ENCODE measurements at regions not wholly inside any gene's neighbourhood (a gene's known extent, or its start where the extent isn't known, plus 50 kb on each side); places are given as distances from the start of the nearest gene placed in this dataset.
"Not testable (repeated sequence)": the region's sequence is repeated elsewhere in the genome, so short reads cannot be mapped to it uniquely, and the experiment has no call there.

DNA sequence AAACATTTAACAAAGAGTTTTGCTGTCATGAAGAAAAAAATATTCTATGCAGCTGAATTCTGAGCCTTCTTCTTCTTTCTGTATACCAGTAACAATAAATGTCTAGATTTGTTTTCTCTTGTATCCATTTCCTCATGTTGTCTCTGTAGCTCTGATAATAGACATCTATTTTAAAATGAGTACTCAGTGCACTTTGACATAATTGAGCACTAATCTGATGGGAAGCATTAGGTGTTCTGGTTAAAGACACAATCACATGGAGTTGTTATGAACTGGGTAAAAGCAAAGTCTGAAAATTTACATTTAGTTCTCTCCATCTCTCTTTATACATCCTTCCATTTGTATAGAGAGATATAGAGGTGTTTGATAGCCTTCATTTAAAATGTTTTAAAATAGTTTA, 230.0 kb downstream of the BCHE start:
- H3K4me1 ChIP-seq, result no peaks in the 10 kb centered on the region

DNA sequence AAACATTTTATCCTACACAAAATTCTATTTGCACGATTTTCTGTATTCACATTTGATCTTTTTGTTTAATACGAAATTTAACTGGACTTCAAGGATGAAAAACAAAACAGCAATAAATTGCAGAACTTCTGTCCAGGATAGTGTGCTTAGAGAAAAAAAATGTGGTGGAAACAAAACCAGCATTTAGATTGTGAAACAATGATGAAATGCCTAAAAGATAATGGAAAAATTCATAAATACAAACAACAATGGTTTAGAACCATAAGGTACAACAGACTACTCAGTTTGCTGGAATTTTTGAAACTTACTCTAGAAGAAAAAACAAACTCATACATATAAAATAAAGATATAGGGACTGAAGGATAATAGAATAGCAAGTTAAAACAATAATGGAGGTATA, 234.0 kb downstream of the BCHE start:
- Histone ChIP-seq H3K9me3 (replicated peaks in 1 of 11) (no peaks in the 10 kb centered on the region), H3K27ac (no peak overlapping the region), H3K4me3 (no peak overlapping the region), H3K4me2 (no peak overlapping the region), H3K27me3 (no peaks in the 10 kb centered on the region), H3K4me1 (no peaks in the 10 kb centered on the region), H4K20me1 (no peaks in the 10 kb centered on the region), H3K9ac (no peak overlapping the region), H3K36me3 (no peaks in the 10 kb centered on the region)
- TF ChIP-seq Cebpa-rat (IDR thresholded peaks at IDR 0.05), result no peak

More for the DNA sequence above, 230.0 kb downstream of the BCHE start:
- Histone ChIP-seq H3K4me3 (no peak overlapping the region), H3K4me2 (no peak overlapping the region), H3K9me3 (replicated peaks in 1 of 11) (no peaks in the 10 kb centered on the region), H3K27ac (no peak overlapping the region), H4K20me1 (no peaks in the 10 kb centered on the region), H3K36me3 (no peaks in the 10 kb centered on the region), H3K9ac (no peak overlapping the region), H3K27me3 (no peaks in the 10 kb centered on the region)
- TF ChIP-seq Cebpa-rat (IDR thresholded peaks at IDR 0.05), result no peak

DNA sequence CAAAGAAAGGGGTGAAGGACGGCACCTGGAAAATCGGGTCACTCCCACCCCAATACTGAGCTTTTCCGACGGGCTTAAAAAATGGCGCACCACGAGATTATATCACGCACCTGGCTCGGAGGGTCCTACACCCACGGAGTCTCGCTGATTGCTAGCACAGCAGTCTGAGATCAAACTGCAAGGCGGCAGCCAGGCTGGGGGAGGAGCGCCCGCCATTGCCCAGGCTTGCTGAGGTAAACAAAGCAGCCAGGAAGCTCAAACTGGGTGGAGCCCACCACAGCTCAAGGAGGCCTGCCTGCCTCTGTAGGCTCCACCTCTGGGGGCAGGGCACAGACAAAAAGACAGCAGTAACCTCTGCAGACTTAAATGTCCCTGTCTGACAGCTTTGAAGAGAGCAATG, 264.7 kb downstream of the BCHE start:
- not testable (repeated sequence) for H3K4me1 ChIP-seq; H3K4me3 ChIP-seq; H4K20me1 ChIP-seq; H3K36me3 ChIP-seq; H3K27me3 ChIP-seq; H3K4me2 ChIP-seq; H3K9ac ChIP-seq; H3K9me3 ChIP-seq (replicated peaks in 1 of 11); H3K27ac ChIP-seq

DNA sequence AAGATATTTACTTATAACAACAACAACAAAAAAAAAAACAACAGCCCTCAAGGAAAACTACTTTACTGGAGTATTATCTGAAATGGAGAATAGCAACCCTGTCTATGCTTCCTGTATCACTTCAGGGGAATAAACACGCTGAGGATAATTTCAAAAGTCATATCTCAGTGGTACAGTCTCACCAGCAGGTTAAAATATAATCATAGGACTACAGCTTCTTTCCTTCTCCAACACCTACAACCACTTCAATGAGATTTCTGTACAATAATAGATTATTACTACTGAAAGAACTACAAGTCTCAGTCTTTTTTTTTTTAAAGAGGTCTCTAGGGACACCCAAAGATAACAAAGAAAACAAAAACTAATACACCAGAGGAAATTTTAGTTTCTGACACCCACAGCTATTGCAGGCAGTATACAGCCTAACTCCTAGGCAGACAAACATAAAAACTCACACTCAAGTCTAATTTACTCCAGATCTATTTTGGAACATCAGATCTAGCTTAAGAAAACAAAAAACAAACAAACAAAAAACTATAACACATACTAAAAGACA, 268.2 kb downstream of the BCHE start:
- no peak for TF ChIP-seq Cebpa-rat (IDR thresholded peaks at IDR 0.05)
- Histone ChIP-seq H3K9me3 (replicated peaks in 1 of 11) (no peaks in the 10 kb centered on the region), H3K27ac (no peak overlapping the region), H3K27me3 (no peaks in the 10 kb centered on the region), H3K4me3 (no peak overlapping the region), H3K4me1 (no peaks in the 10 kb centered on the region), H3K4me2 (no peak overlapping the region), H3K36me3 (no peaks in the 10 kb centered on the region), H4K20me1 (no peaks in the 10 kb centered on the region), H3K9ac (no peak overlapping the region)

DNA sequence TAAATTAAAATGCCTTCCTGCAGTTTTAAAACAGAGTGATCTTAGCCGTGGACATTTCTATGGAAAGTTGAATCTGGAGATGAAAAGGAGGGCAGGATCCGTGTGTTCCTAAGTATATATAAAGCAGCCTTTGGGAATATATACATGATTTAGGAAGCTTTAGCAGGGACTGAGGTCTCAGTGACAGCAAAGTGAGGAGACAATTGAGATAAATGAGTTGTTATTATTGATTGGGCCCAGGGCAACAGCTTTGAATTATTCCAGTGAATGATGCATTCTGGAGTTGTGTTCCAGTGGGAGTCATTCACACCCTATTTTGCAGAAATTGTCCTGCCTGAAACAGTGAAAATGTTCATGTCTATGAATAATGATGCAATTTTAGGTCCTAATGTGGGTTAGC, 281.4 kb downstream of the BCHE start:
- Histone ChIP-seq H3K9me3 (replicated peaks in 1 of 11) (no peaks in the 10 kb centered on the region), H3K27ac (no peak overlapping the region), H3K36me3 (no peaks in the 10 kb centered on the region), H3K4me3 (no peak overlapping the region), H3K9ac (no peak overlapping the region), H3K27me3 (no peaks in the 10 kb centered on the region), H3K4me2 (no peak overlapping the region), H4K20me1 (no peaks in the 10 kb centered on the region), H3K4me1 (no peaks in the 10 kb centered on the region)
- TF ChIP-seq Cebpa-rat (IDR thresholded peaks at IDR 0.05), result no peak

DNA sequence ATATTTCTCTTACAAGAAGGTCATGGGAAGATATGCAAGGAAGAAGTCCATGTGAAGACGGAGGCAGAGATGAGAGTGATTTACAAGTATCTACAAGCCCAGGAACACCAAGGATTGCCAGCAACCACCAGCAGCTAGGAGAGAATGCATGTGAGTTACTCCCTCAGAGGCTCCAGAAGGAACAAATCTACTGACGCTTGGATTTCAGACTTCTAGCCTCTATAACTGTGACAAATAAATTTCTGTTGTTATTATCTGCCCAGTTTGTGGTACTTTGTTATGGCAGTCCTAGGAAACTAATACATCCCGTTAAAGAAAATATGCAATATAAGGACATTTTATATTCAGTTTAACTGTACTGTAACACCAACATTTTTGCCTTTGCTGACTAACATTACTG, 283.9 kb downstream of the BCHE start:
- TF ChIP-seq Cebpa-rat (IDR thresholded peaks at IDR 0.05), result no peak
- Histone ChIP-seq H3K4me3 (no peak overlapping the region), H4K20me1 (no peaks in the 10 kb centered on the region), H3K9me3 (replicated peaks in 1 of 11) (no peaks in the 10 kb centered on the region), H3K27ac (no peak overlapping the region), H3K4me1 (no peaks in the 10 kb centered on the region), H3K4me2 (no peak overlapping the region), H3K9ac (no peak overlapping the region), H3K36me3 (no peaks in the 10 kb centered on the region), H3K27me3 (no peaks in the 10 kb centered on the region)

DNA sequence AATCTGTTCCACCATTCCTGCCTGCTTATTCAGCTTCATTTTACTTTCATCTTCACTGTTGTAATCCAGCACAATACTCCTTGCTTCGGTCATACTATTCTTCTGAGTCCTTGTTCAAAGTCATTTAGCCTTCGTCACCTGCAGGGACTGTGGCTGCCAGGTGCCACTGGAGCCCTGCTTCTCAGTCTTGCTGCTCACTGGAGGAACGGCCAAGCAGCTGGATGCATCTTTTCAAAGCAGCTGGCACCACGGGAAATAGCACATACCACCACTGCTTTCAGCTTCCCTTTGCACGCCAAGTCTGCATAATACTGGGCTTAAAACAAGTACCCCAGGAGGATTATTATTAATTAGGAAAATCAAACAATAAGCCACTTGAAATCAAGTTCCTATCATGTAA, 287.6 kb downstream of the BCHE start:
- Histone ChIP-seq H3K9ac (no peak overlapping the region), H3K9me3 (replicated peaks in 1 of 11) (no peaks in the 10 kb centered on the region), H4K20me1 (no peaks in the 10 kb centered on the region), H3K4me2 (no peak overlapping the region), H3K27me3 (no peaks in the 10 kb centered on the region), H3K4me3 (no peak overlapping the region), H3K4me1 (no peaks in the 10 kb centered on the region), H3K27ac (no peak overlapping the region), H3K36me3 (no peaks in the 10 kb centered on the region)
- no peak for TF ChIP-seq Cebpa-rat (IDR thresholded peaks at IDR 0.05)

DNA sequence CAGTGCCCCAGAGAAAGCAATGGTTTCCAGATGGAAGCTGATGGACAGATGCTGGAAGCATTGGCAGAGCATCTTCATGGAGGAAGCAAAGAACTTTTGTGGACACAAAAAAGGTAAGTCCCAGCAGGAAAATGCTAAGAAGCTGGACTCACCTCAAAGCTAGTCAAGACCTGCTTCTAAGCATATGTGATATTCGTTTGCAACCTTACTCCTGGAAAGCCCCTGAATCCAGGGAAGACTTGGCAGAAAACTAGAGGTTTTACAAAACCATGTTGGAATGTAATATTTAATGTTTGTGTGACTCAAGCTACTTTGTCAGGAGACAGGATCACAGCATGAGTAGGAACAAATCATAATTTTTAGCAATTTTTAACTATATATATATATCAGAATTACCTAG, 288.2 kb downstream of the BCHE start:
- Histone ChIP-seq H4K20me1 (no peaks in the 10 kb centered on the region), H3K4me3 (no peak overlapping the region), H3K27me3 (no peaks in the 10 kb centered on the region), H3K27ac (no peak overlapping the region), H3K4me1 (no peaks in the 10 kb centered on the region), H3K36me3 (no peaks in the 10 kb centered on the region), H3K9me3 (replicated peaks in 1 of 11) (no peaks in the 10 kb centered on the region), H3K4me2 (no peak overlapping the region), H3K9ac (no peak overlapping the region)
- TF ChIP-seq Cebpa-rat (IDR thresholded peaks at IDR 0.05), result no peak

DNA sequence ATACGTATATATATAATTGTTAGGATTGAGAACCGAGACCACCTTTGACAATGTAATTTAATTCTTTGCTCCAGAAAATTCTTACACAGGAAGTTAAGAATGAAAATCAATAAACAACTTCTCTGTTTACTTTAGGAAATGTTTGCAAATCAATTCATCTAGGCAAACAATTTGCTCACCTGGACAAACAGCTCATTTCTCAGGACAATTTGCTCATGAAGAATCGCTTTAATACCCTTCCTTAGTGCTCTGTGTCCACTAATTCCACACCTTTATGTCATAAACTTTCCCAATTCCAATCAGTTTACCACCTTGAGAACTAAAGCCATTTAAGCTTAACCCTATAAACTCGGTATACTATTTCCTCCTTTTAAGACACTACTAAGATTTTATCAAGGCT, 292.2 kb downstream of the BCHE start:
- H3K9ac ChIP-seq, result no peak overlapping the region
- no peak for TF ChIP-seq Cebpa-rat (IDR thresholded peaks at IDR 0.05)
- H3K9me3 ChIP-seq (replicated peaks in 1 of 11), result no peaks in the 10 kb centered on the region
- no peaks in the 10 kb centered on the region for H3K4me1 ChIP-seq
- H3K36me3 ChIP-seq, result no peaks in the 10 kb centered on the region
- no peak overlapping the region for H3K4me2 ChIP-seq
- no peaks in the 10 kb centered on the region for H3K27me3 ChIP-seq
- no peak overlapping the region for H3K4me3 ChIP-seq
- no peak overlapping the region for H3K27ac ChIP-seq
- H4K20me1 ChIP-seq, result no peaks in the 10 kb centered on the region

DNA sequence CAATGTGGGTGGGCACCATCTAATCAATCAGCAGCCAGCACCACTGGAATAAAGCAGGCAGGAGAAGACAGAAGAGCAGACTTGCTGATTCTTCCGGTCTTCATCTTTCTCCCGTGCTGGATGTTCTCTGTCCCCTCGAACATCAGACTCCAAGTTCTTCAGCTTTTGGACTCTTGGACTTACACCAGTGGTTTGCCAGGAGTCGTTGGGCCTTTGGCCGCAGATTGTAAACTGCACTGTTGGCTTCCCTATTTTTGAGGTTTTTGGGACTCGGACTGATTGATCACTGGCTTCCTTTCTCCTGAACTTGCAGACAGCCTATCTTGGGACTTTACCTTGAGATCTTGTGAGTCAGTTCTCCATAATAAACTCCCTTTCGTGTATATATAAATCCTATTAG, 292.8 kb downstream of the BCHE start:
- no peak overlapping the region for H3K27ac ChIP-seq

DNA sequence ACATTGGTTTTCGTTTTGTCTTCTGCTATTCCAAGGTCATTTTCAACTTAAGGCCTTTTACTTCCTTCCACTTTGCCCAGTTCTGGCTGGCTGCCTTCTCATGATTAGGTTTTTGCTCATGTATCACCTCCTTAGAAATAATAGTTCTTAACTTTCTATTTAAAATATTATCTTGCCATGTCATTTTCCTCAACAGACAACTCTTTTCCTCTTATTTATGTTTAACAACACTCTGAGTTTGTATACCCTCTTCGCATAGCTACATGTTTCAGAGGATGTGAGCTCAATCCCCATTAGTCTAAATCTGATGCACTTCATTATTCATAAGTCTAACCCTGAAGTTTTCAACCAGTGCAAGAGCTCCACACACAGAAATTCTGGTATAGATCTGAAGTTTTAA, 299.1 kb downstream of the BCHE start:
- no peak overlapping the region for H3K4me2 ChIP-seq
- TF ChIP-seq Cebpa-rat (IDR thresholded peaks at IDR 0.05), result no peak
- H4K20me1 ChIP-seq, result no peaks in the 10 kb centered on the region
- H3K9ac ChIP-seq, result no peak overlapping the region
- no peak overlapping the region for H3K27ac ChIP-seq
- H3K4me3 ChIP-seq, result no peak overlapping the region
- H3K4me1 ChIP-seq, result no peaks in the 10 kb centered on the region
- H3K27me3 ChIP-seq, result no peaks in the 10 kb centered on the region
- H3K9me3 ChIP-seq (replicated peaks in 1 of 11), result no peaks in the 10 kb centered on the region
- H3K36me3 ChIP-seq, result no peaks in the 10 kb centered on the region

More for the DNA sequence above, 292.8 kb downstream of the BCHE start:
- Histone ChIP-seq H3K4me3 (no peak overlapping the region), H3K9ac (no peak overlapping the region), H3K36me3 (no peaks in the 10 kb centered on the region), H3K9me3 (replicated peaks in 1 of 11) (no peaks in the 10 kb centered on the region), H3K4me2 (no peak overlapping the region), H4K20me1 (no peaks in the 10 kb centered on the region), H3K4me1 (no peaks in the 10 kb centered on the region), H3K27me3 (no peaks in the 10 kb centered on the region)
- no peak for TF ChIP-seq Cebpa-rat (IDR thresholded peaks at IDR 0.05)

Measured in BLaER1 treated with 17β-estradiol and CSF1 and Interleukin-3, amounts not matched to agents 10 nM and 100 nM (cell line).